HG03108 (cell line): ENCODE measurements at regions not wholly inside any gene's neighbourhood (a gene's known extent, or its start where the extent isn't known, plus 50 kb on each side); places are given as distances from the start of the nearest gene placed in this dataset.
"Not testable (repeated sequence)": the region's sequence is repeated elsewhere in the genome, so short reads cannot be mapped to it uniquely, and the experiment has no call there.

Experiments used
- ATAC-seq: cut with Tn5 transposase; IDR thresholded peaks from one replicate; pipeline ENCODE4 v1.9.1; 2021; ENCODE audit warnings: moderate library complexity; ENCODE audit not compliant: unreplicated experiment

GRCh38 chr4:153877898-153878297 lies 89.0 kb upstream of the SFRP2 start:
- no peak for ATAC-seq

- no peak for ATAC-seq
Measured at GRCh38 chr4:153873741-153874140, 84.9 kb upstream of the SFRP2 start.

DNA sequence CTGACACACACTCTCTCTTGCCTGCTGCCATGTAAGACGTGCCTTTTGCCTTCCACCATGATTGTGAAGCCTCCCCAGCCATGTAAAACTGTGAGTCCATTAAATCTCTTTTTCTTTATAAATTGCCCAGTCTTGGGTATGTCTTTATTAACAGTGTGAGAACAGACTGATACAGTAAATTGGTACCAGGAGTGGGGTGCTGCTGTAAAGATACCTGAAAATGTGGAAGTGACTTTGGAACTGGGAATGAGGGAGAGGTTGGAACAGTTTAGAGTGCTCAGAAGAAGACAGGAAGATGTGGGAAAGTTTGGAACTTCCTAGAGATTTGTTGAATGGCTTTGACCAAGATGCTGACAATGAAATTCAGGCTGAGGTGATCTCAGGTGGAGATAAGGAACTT lies 77.9 kb upstream of the SFRP2 start:
- ATAC-seq = not testable (repeated sequence)

GRCh38 chr4:153852501-153852900 lies 63.6 kb upstream of the SFRP2 start:
- no peak for ATAC-seq

DNA sequence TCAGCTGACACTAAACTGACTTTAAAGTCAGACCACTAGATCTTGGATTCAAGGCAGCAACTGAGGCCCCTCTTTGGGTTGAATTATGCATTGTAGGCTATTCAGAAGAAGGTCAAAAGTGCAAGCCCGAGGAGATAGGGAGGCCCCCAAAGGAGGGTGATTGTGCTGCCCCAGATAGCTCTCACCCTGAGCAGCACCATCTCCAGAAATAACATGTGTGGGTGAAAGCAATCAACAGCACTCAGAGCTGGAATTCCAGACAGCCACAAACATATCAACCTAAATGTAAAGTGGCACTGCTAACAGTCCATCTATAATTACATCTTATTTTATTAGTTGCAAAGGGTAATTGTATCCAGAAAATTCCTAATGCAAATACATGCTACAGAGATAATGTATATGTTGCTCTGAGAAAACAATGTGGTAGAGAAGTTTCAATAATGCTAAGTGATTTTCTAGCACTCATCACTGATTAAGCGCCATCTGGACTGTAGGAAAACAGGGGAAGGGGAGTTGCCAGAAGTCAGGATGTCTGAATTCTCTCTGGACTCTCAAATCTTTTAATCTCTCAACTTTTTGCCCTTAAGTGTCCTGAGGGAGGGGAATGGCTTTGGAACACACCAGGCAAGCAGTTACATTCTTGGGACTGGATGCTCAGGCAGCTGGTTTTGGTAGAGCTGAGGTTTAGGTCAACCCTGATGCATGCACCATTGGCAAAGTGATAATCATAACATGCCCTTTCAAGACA lies 61.8 kb upstream of the SFRP2 start:
- no peak for ATAC-seq

- ATAC-seq = no peak
Measured at GRCh38 chr4:153844144-153844543, 55.3 kb upstream of the SFRP2 start.
